ENCODE measurements at regions not wholly inside any gene's neighbourhood (a gene's known extent, or its start where the extent isn't known, plus 50 kb on each side); places are given as distances from the start of the nearest gene placed in this dataset.

DNA sequence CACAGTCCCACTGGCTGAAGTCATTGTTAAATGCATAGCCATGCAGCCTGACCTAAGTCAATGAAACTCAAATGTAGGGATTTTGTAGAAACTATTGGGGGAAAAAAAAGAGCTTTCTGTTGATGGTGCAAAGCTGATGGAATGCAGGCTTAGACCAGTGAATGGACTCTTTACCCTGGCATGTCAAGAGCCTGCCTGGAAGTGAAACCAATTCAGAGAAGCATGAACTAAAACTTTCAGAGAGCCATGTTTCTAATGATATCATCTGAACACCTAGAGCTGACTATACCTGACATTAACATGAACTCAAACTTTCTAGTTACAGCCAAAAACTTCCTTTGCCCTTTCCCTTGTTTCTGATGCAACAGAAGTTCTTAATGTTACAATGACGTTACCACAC lies 89.0 kb downstream of the APIP start:
- H3K4me1 Mint-ChIP-seq, result no peaks in the 10 kb centered on the region
- H3K27me3 ChIP-seq (ENCODE audit: control insufficient read depth in 2 of 2, insufficient read depth in 2 of 2, low read length in 2 of 2), result no peaks in the 10 kb centered on the region
- H3K4me3 Mint-ChIP-seq, result no peak overlapping the region
- no peak overlapping the region for H3K9ac ChIP-seq (ENCODE audit: insufficient read depth, low read length, poor library complexity, severe bottlenecking)
- no peak overlapping the region for H3K4me2 ChIP-seq (replicated peaks; ENCODE audit: extremely low read depth, low read length, poor library complexity, severe bottlenecking)
- H3K9me3 ChIP-seq (replicated peaks in 1 of 2; ENCODE audit: control insufficient read depth in 1 of 2, insufficient read depth in 1 of 2, low read length in 2 of 2), result no peaks in the 10 kb centered on the region
- intact Hi-C loops (cut with micrococcal nuclease), result no loop called here
- no peaks in the 10 kb centered on the region for H3K79me2 ChIP-seq (ENCODE audit: insufficient read depth, low read length)
- TF ChIP-seq, protein P1, sequence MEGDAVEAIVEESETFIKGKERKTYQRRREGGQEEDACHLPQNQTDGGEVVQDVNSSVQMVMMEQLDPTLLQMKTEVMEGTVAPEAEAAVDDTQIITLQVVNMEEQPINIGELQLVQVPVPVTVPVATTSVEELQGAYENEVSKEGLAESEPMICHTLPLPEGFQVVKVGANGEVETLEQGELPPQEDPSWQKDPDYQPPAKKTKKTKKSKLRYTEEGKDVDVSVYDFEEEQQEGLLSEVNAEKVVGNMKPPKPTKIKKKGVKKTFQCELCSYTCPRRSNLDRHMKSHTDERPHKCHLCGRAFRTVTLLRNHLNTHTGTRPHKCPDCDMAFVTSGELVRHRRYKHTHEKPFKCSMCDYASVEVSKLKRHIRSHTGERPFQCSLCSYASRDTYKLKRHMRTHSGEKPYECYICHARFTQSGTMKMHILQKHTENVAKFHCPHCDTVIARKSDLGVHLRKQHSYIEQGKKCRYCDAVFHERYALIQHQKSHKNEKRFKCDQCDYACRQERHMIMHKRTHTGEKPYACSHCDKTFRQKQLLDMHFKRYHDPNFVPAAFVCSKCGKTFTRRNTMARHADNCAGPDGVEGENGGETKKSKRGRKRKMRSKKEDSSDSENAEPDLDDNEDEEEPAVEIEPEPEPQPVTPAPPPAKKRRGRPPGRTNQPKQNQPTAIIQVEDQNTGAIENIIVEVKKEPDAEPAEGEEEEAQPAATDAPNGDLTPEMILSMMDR (IDR thresholded peaks at IDR 0.05), result no peak
- no peaks in the 10 kb centered on the region for H3K36me3 Mint-ChIP-seq
- DNase-seq, result no peak
- no peak overlapping the region for H3K27ac Mint-ChIP-seq
- no CpG with 5 or more reads among the region's 1 CpG for WGBS (ENCODE audit: insufficient coverage)
- H4K20me1 ChIP-seq (ENCODE audit: insufficient read depth, low read length), result no peaks in the 10 kb centered on the region
- no peaks in the 10 kb centered on the region for H3K4me1 ChIP-seq (ENCODE audit: control insufficient read depth in 1 of 2, insufficient read depth in 2 of 2, low read length in 2 of 2)
- no peaks in the 10 kb centered on the region for H3K9me3 Mint-ChIP-seq
- no peak overlapping the region for H2AFZ ChIP-seq (ENCODE audit: insufficient read depth, low read depth, low read length, poor library complexity, severe bottlenecking)
- peaks cover 0 to 2% (median 0%) of the 10 kb centered on the region in 3 donors for H3K27me3 Mint-ChIP-seq (ENCODE audit: low read depth in 3 of 3)
- no peak overlapping the region for H3K4me3 ChIP-seq (replicated peaks in 1 of 3; ENCODE audit: low read depth in 2 of 3, low read length in 3 of 3)
- H3K27ac ChIP-seq (ENCODE audit: low read depth in 1 of 2, low read length in 2 of 2), result no peak overlapping the region
- H3K36me3 ChIP-seq (replicated peaks in 1 of 2; ENCODE audit: control insufficient read depth in 1 of 2, insufficient read depth in 2 of 2, low read length in 2 of 2), result no peaks in the 10 kb centered on the region

- TF ChIP-seq, protein P1 (IDR thresholded peaks at IDR 0.05), result no peak
- intact Hi-C loops (cut with micrococcal nuclease), result no loop called here
Observed at GRCh38 chr11:34826384-34826726, 89.8 kb downstream of the APIP start.

More at GRCh38 chr11:34826384-34826726, 89.8 kb downstream of the APIP start:
- H3K9me3 ChIP-seq (replicated peaks in 1 of 2; ENCODE audit: control insufficient read depth in 1 of 2, insufficient read depth in 1 of 2, low read length in 2 of 2), result no peaks in the 10 kb centered on the region
- DNase-seq, result no peak
- no peak overlapping the region for H3K4me3 ChIP-seq (replicated peaks in 1 of 3; ENCODE audit: low read depth in 2 of 3, low read length in 3 of 3)
- H3K9ac ChIP-seq (ENCODE audit: insufficient read depth, low read length, poor library complexity, severe bottlenecking), result no peak overlapping the region
- Mint-ChIP-seq H3K4me1 (no peaks in the 10 kb centered on the region), H3K4me3 (no peak overlapping the region), H3K36me3 (no peaks in the 10 kb centered on the region), H3K27me3 (ENCODE audit: low read depth in 3 of 3) (peaks cover 0 to 2% (median 0%) of the 10 kb centered on the region in 3 donors), H3K27ac (peak overlapping the region in 1 of 7 donors; percentile 54), H3K9me3 (no peaks in the 10 kb centered on the region)
- H2AFZ ChIP-seq (ENCODE audit: insufficient read depth, low read depth, low read length, poor library complexity, severe bottlenecking), result no peak overlapping the region
- no peaks in the 10 kb centered on the region for H3K27me3 ChIP-seq (ENCODE audit: control insufficient read depth in 2 of 2, insufficient read depth in 2 of 2, low read length in 2 of 2)
- no peaks in the 10 kb centered on the region for H3K36me3 ChIP-seq (replicated peaks in 1 of 2; ENCODE audit: control insufficient read depth in 1 of 2, insufficient read depth in 2 of 2, low read length in 2 of 2)
- WGBS (ENCODE audit: insufficient coverage), result no CpG with 5 or more reads among the region's 1 CpG
- H4K20me1 ChIP-seq (ENCODE audit: insufficient read depth, low read length), result no peaks in the 10 kb centered on the region
- H3K27ac ChIP-seq (ENCODE audit: low read depth in 1 of 2, low read length in 2 of 2), result no peak overlapping the region
- no peaks in the 10 kb centered on the region for H3K4me1 ChIP-seq (ENCODE audit: control insufficient read depth in 1 of 2, insufficient read depth in 2 of 2, low read length in 2 of 2)
- H3K4me2 ChIP-seq (replicated peaks; ENCODE audit: extremely low read depth, low read length, poor library complexity, severe bottlenecking), result no peak overlapping the region
- H3K79me2 ChIP-seq (ENCODE audit: insufficient read depth, low read length), result no peaks in the 10 kb centered on the region
